Liver (tissue), 3 donors: ENCODE measurements at regions not wholly inside any gene's neighbourhood (a gene's known extent, or its start where the extent isn't known, plus 50 kb on each side); places are given as distances from the start of the nearest gene placed in this dataset.

Source experiments
- FOXA1 ChIP-seq: IDR thresholded peaks from 2 replicates; pipeline ENCODE4 v1.6.1; 2016; ENCODE audit warnings: antibody characterized with exemption
- GABPA ChIP-seq, 2 donors: IDR thresholded peaks in 1 of 2; conservative IDR thresholded peaks in 1 of 2; 2 replicates each; pipeline ENCODE4 v1.6.1; 2016; ENCODE audit warnings: antibody characterized with exemption in 2 of 2, mild to moderate bottlenecking in 1 of 2, moderate library complexity in 1 of 2
- HNF4G ChIP-seq: IDR thresholded peaks from 2 replicates; pipeline ENCODE4 v1.6.1; 2016; ENCODE audit warnings: antibody characterized with exemption
- MAX ChIP-seq: IDR thresholded peaks from 2 replicates; pipeline ENCODE4 v1.6.1; 2016; ENCODE audit warnings: antibody characterized with exemption
- RAD21 ChIP-seq, 2 donors: IDR thresholded peaks; 2 replicates each; pipeline ENCODE4 v1.6.1; 2016; ENCODE audit warnings: antibody characterized with exemption in 2 of 2, mild to moderate bottlenecking in 2 of 2
- REST ChIP-seq: IDR thresholded peaks from 2 replicates; pipeline ENCODE4 v1.6.1; 2016; ENCODE audit warnings: antibody characterized with exemption, mild to moderate bottlenecking
- TAF1 ChIP-seq: conservative IDR thresholded peaks from 2 replicates; pipeline ENCODE4 v1.6.1; 2016; ENCODE audit warnings: antibody characterized with exemption, mild to moderate bottlenecking
- YY1 ChIP-seq: IDR thresholded peaks from 2 replicates; pipeline ENCODE4 v1.6.1; 2016; ENCODE audit warnings: antibody characterized with exemption, mild to moderate bottlenecking
- TF ChIP-seq, protein P1 (sequence below): fragments of 150-350 bp; IDR thresholded peaks from 2 replicates; pipeline ENCODE4 v1.5.1; 2017; ENCODE audit warnings: improper control_type of control experiment, low read depth, low read length; ENCODE audit not compliant: missing input control
- TF ChIP-seq, protein P2 (sequence below): IDR thresholded peaks from 2 replicates; pipeline ENCODE4 v1.6.1; 2016; ENCODE audit warnings: antibody characterized with exemption
- donor health status: healthy.
- donor health status: healthy.

GRCh38 chr6:139904158-139904533 is 529.7 kb upstream of the CITED2 start:
- TF ChIP-seq YY1 (peak; percentile 10), TAF1 (no peak), REST (no peak), MAX (no peak), RAD21 (IDR thresholded peaks at IDR 0.05) (no peak), HNF4G (no peak), GABPA (IDR thresholded peaks at IDR 0.05 in 1 of 2, conservative IDR thresholded peaks at IDR 0.05 in 1 of 2) (no peak), FOXA1 (no peak)
- TF ChIP-seq, protein P1, sequence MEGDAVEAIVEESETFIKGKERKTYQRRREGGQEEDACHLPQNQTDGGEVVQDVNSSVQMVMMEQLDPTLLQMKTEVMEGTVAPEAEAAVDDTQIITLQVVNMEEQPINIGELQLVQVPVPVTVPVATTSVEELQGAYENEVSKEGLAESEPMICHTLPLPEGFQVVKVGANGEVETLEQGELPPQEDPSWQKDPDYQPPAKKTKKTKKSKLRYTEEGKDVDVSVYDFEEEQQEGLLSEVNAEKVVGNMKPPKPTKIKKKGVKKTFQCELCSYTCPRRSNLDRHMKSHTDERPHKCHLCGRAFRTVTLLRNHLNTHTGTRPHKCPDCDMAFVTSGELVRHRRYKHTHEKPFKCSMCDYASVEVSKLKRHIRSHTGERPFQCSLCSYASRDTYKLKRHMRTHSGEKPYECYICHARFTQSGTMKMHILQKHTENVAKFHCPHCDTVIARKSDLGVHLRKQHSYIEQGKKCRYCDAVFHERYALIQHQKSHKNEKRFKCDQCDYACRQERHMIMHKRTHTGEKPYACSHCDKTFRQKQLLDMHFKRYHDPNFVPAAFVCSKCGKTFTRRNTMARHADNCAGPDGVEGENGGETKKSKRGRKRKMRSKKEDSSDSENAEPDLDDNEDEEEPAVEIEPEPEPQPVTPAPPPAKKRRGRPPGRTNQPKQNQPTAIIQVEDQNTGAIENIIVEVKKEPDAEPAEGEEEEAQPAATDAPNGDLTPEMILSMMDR: no peak
- TF ChIP-seq, protein P2, sequence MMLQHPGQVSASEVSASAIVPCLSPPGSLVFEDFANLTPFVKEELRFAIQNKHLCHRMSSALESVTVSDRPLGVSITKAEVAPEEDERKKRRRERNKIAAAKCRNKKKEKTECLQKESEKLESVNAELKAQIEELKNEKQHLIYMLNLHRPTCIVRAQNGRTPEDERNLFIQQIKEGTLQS: no peak
